HUDEP-2 (cell line): ENCODE measurements at regions not wholly inside any gene's neighbourhood (a gene's known extent, or its start where the extent isn't known, plus 50 kb on each side); places are given as distances from the start of the nearest gene placed in this dataset.

Experiments used
- DNase-seq, 76 experiments: peaks; one replicate each; lab custom pipeline; 2025; ENCODE audit not compliant: unreplicated experiment in 76 of 76; lab: John Stamatoyannopoulos, UW

- no peak for DNase-seq
Measured at GRCh38 chr4:176843710-176844109, 51.0 kb upstream of the VEGFC start.

GRCh38 chr4:176844448-176844847 is 51.7 kb upstream of the VEGFC start:
- no peak for DNase-seq

- DNase-seq, result no peak
Measured at GRCh38 chr4:176845636-176846035, 52.9 kb upstream of the VEGFC start.

- no peak for DNase-seq
Measured at GRCh38 chr4:176849076-176849475, 56.4 kb upstream of the VEGFC start.

- DNase-seq, result no peak
Measured at GRCh38 chr4:176850436-176850835, 57.7 kb upstream of the VEGFC start.

- DNase-seq, result no peak
Measured at GRCh38 chr4:176856421-176856820, 63.7 kb upstream of the VEGFC start.

- no peak for DNase-seq
Measured at GRCh38 chr4:176858839-176859238, 66.1 kb upstream of the VEGFC start.

GRCh38 chr4:176864238-176864637 is 71.5 kb upstream of the VEGFC start:
- DNase-seq, result no peak

- DNase-seq, result no peak
Measured at GRCh38 chr4:176868676-176869075, 76.0 kb upstream of the VEGFC start.

GRCh38 chr4:176872461-176872860 is 79.7 kb upstream of the VEGFC start:
- no peak for DNase-seq

- DNase-seq, result no peak
Measured at GRCh38 chr4:176874721-176875445, 82.2 kb upstream of the VEGFC start.

GRCh38 chr4:176875446-176875930 is 82.8 kb upstream of the VEGFC start:
- no peak for DNase-seq

GRCh38 chr4:176879380-176880116 is 86.8 kb upstream of the VEGFC start:
- DNase-seq, result no peak

- DNase-seq, result no peak
Measured at GRCh38 chr4:176882206-176882605, 89.5 kb upstream of the VEGFC start.

- DNase-seq, result no peak
Measured at GRCh38 chr4:176883108-176883550, 90.4 kb upstream of the VEGFC start.

GRCh38 chr4:176883681-176884418 is 91.1 kb upstream of the VEGFC start:
- no peak for DNase-seq

- DNase-seq, result no peak
Measured at GRCh38 chr4:176885224-176885623, 92.5 kb upstream of the VEGFC start.

GRCh38 chr4:176886135-176886534 is 93.4 kb upstream of the VEGFC start:
- DNase-seq, result no peak

GRCh38 chr4:176889776-176890175 is 97.1 kb upstream of the VEGFC start:
- no peak for DNase-seq

GRCh38 chr4:176894498-176894897 is 101.8 kb upstream of the VEGFC start:
- no peak for DNase-seq

- DNase-seq, result no peak
Measured at GRCh38 chr4:176896211-176896610, 103.5 kb upstream of the VEGFC start.
